GM12878 (cell line): ENCODE measurements at regions not wholly inside any gene's neighbourhood (a gene's known extent, or its start where the extent isn't known, plus 50 kb on each side); places are given as distances from the start of the nearest gene placed in this dataset.

Experiments
- ATAC-seq: fragments of 200-7000 bp; cut with Tn5 transposase; 3 replicates; pipeline ENCODE4 v1.9.1; 2020; ENCODE audit warnings: mild to moderate bottlenecking, moderate library complexity
- BruUV-seq: library from RNA; stranded (reverse); fragments of 400-500 nt; replicated peaks from 2 replicates; lab custom pipeline; 2021; lab: Mats Ljungman, UMichigan
- CTCF ChIA-PET: fragments of 300-600 bp; sonication (Branson Sonifier 250); formaldehyde crosslinking; extraction: SDS; loops from one replicate; lab custom pipeline; 2021; ENCODE audit warnings: inconsistent platforms; lab: Yijun Ruan, JAX
- POLR2A ChIA-PET: fragments of 350-600 bp; formaldehyde crosslinking; extraction: SDS; loops from one replicate; lab custom pipeline; 2021; ENCODE audit warnings: inconsistent platforms; lab: Charles Lee
- RAD21 ChIA-PET: fragments of 300-600 bp; sonication (Branson Sonifier 250); formaldehyde crosslinking; loops from one replicate; lab custom pipeline; 2023; ENCODE audit warnings: antibody characterized with exemption; ENCODE audit not compliant: unreplicated experiment; lab: Charles Lee
- SMC1A ChIA-PET: fragments of 300-600 bp; sonication (Branson Sonifier 250); formaldehyde crosslinking; loops from one replicate; lab custom pipeline; 2023; ENCODE audit not compliant: unreplicated experiment, uncharacterized antibody; lab: Charles Lee
- DNase-seq: peaks from one replicate; pipeline ENCODE4 v3.0.0-alpha.2; 2011; ENCODE audit warnings: low read depth, low spot score
- FAIRE-seq: peaks from 3 replicates; lab custom pipeline; 2011; peaks lifted over from hg19 to GRCh38; lab: Jason Lieb, UNC
- H2AFZ ChIP-seq: 2 replicates; pipeline ENCODE4 v1.6.0; 2011; ENCODE audit warnings: low read depth, low read length, control low read depth; ENCODE audit not compliant: control insufficient read depth
- H3K27ac ChIP-seq: 2 replicates; pipeline ENCODE4 v1.5.1; 2011; ENCODE audit warnings: control low read depth; ENCODE audit not compliant: control insufficient read depth, insufficient read depth
- H3K27me3 ChIP-seq, 2 experiments: replicated peaks in 1 of 2; 2 replicates each; pipeline versions ENCODE4 v1.6.0 to v1.6.1; 2011; ENCODE audit warnings: low read length in 1 of 2; ENCODE audit not compliant: control insufficient read depth in 2 of 2, insufficient read depth in 2 of 2
- H3K36me3 ChIP-seq, 2 experiments: 2 replicates each; pipeline ENCODE4 v1.5.1; 2011; ENCODE audit warnings: low read length in 1 of 2; ENCODE audit not compliant: control insufficient read depth in 2 of 2, insufficient read depth in 2 of 2
- H3K4me1 ChIP-seq: 2 replicates; pipeline ENCODE4 v1.6.1; 2011; ENCODE audit warnings: mild to moderate bottlenecking, low read length, moderate library complexity, mixed read lengths; ENCODE audit not compliant: control insufficient read depth, insufficient read depth
- H3K4me2 ChIP-seq: 2 replicates; pipeline ENCODE4 v1.6.0; 2011; ENCODE audit warnings: control low read depth; ENCODE audit not compliant: control insufficient read depth, insufficient read depth
- H3K4me3 ChIP-seq: fragments of 200-600 bp; sonication (generic); 2 replicates; pipeline ENCODE4 v1.5.1; 2016
- H3K79me2 ChIP-seq: 2 replicates; pipeline ENCODE4 v1.6.0; 2011; ENCODE audit warnings: low read length; ENCODE audit not compliant: control insufficient read depth, insufficient read depth
- H3K9ac ChIP-seq: 2 replicates; pipeline ENCODE4 v1.8.0; 2011; ENCODE audit warnings: low read length, control low read depth, mixed read lengths; ENCODE audit not compliant: control insufficient read depth, insufficient read depth
- H3K9me3 ChIP-seq: replicated peaks from 3 replicates; pipeline ENCODE4 v1.5.1; 2011; ENCODE audit warnings: mild to moderate bottlenecking, low read length; ENCODE audit not compliant: control insufficient read depth, insufficient read depth
- H4K20me1 ChIP-seq: 2 replicates; pipeline ENCODE4 v1.6.0; 2011; ENCODE audit not compliant: control insufficient read depth, insufficient read depth
- E4F1 ChIP-seq: fragments of 450-650 bp; IDR thresholded peaks from 2 replicates; pipeline ENCODE4 v1.6.1; 2018; ENCODE audit warnings: borderline replicate concordance, mild to moderate bottlenecking; ENCODE audit not compliant: partially characterized antibody
- NKRF ChIP-seq: fragments of 450-650 bp; conservative IDR thresholded peaks from 2 replicates; pipeline ENCODE4 v1.6.1; 2017; ENCODE audit warnings: mild to moderate bottlenecking, moderate library complexity
- NR2F1 ChIP-seq: fragments of 450-650 bp; conservative IDR thresholded peaks from 2 replicates; pipeline ENCODE4 v1.6.1; 2017; ENCODE audit warnings: mild to moderate bottlenecking
- POLR2A ChIP-seq: IDR thresholded peaks from 2 replicates; pipeline ENCODE4 v1.6.1; 2011; ENCODE audit warnings: low read depth, mild to moderate bottlenecking, low read length
- RBBP5 ChIP-seq: fragments of 200-600 bp; sonication (generic); conservative IDR thresholded peaks from 2 replicates; pipeline ENCODE4 v1.6.1; 2016
- STAT1 ChIP-seq: fragments of 450-650 bp; conservative IDR thresholded peaks from 2 replicates; pipeline ENCODE4 v1.6.1; 2014; ENCODE audit warnings: antibody characterized with exemption, mild to moderate bottlenecking
- TAF1 ChIP-seq: IDR thresholded peaks from 2 replicates; pipeline ENCODE4 v1.6.1; 2011; ENCODE audit warnings: mild to moderate bottlenecking, low read depth, low read length, borderline replicate concordance
- TCF7 ChIP-seq: IDR thresholded peaks from 2 replicates; pipeline ENCODE4 v1.6.1; 2014; ENCODE audit warnings: antibody characterized with exemption, borderline replicate concordance
- ZBTB40 ChIP-seq: fragments of 450-650 bp; IDR thresholded peaks from 2 replicates; pipeline ENCODE4 v1.6.1; 2016; ENCODE audit warnings: mild to moderate bottlenecking, moderate library complexity, borderline replicate concordance
- ZNF592 ChIP-seq: fragments of 450-650 bp; IDR thresholded peaks from 2 replicates; pipeline ENCODE4 v1.6.1; 2017; ENCODE audit warnings: mild to moderate bottlenecking, moderate library complexity
- ZSCAN29 ChIP-seq: fragments of 450-650 bp; IDR thresholded peaks from 2 replicates; pipeline ENCODE4 v1.6.1; 2017; ENCODE audit warnings: mild to moderate bottlenecking, moderate library complexity
- WGBS: methylation state at CpG from one replicate; pipeline ENCODE4 v1.1.6; 2016; ENCODE audit warnings: low lambda C conversion rate; ENCODE audit not compliant: insufficient replicate concordance, insufficient coverage; ENCODE audit errors: missing lambda C conversion rate; 5-methylcytosine and 5-hydroxymethylcytosine counted together
- in situ Hi-C: fragments of 300-500 bp; cut with MboI; formaldehyde crosslinking; loops from 9 replicates; pipeline ENCODE4 v1.14.3; 2018; ENCODE audit warnings: mixed read lengths
- intact Hi-C: fragments of 100-400 bp; cut with micrococcal nuclease; formaldehyde crosslinking; loops from one replicate; pipeline ENCODE4 v1.14.2; 2022; ENCODE audit not compliant: unreplicated experiment

- FAIRE-seq, result no peak
- Histone ChIP-seq H3K4me3 (no peak overlapping the region), H4K20me1 (no peaks in the 10 kb centered on the region), H3K9ac (no peak overlapping the region), H2AFZ (no peak overlapping the region), H3K36me3 (no peaks in the 10 kb centered on the region), H3K4me2 (no peak overlapping the region), H3K27ac (no peak overlapping the region), H3K79me2 (no peaks in the 10 kb centered on the region), H3K4me1 (no peaks in the 10 kb centered on the region), H3K27me3 (no peaks in the 10 kb centered on the region), H3K9me3 (no peaks in the 10 kb centered on the region)
- POLR2A ChIA-PET, result interaction anchor here (2.0 kb wide), 1 partner anchor 26 kb away, joined by 4 read pairs; no protein-coding TSS in a partner anchor
- ATAC-seq, result peak; percentile 16; the same call in 1 of the 3 replicates
- CTCF ChIA-PET, result interaction anchor here (0.7 to 1.1 kb wide), 3 partner anchors 9 to 558 kb away, joined by 3 to 5 read pairs (median 4); no protein-coding TSS in a partner anchor
- no TSS peak for BruUV-seq
- DNase-seq, result no peak
- WGBS, result 0% methylated on average over 2 of the region's 2 CpGs
- intact Hi-C loops (no loop called here), in situ Hi-C loops (no loop called here)
- RAD21 ChIA-PET, result interaction anchor here (0.6 to 5.2 kb wide), 6 partner anchors 10 to 26 kb away, joined by 3 to 69 read pairs (median 4); no protein-coding TSS in a partner anchor
- SMC1A ChIA-PET, result interaction anchor here (0.6 to 5.2 kb wide), 8 partner anchors 10 to 270 kb away, joined by 3 to 84 read pairs (median 6); no protein-coding TSS in a partner anchor
- no peak for TF ChIP-seq ZBTB40
- TF ChIP-seq NKRF, result no peak
- TF ChIP-seq STAT1, result no peak
- TF ChIP-seq ZSCAN29, result no peak
- TF ChIP-seq NR2F1, result no peak
- no peak for TF ChIP-seq TCF7
- no peak for TF ChIP-seq E4F1
- no peak for TF ChIP-seq ZNF592
- no peak for TF ChIP-seq RBBP5
- TF ChIP-seq POLR2A, result no peak
- TF ChIP-seq TAF1, result no peak
Measured at GRCh38 chr10:33749067-33749735, 414.7 kb upstream of the NRP1 start.
